AG09309 (cell line): ENCODE measurements at regions not wholly inside any gene's neighbourhood (a gene's known extent, or its start where the extent isn't known, plus 50 kb on each side); places are given as distances from the start of the nearest gene placed in this dataset.

Experiments used
- DNase-seq: peaks from one replicate; pipeline ENCODE4 v3.0.0-alpha.2; 2010; ENCODE audit warnings: low read depth
- H3K4me3 ChIP-seq: 2 replicates; pipeline ENCODE4 v1.5.1; 2011; ENCODE audit warnings: mild to moderate bottlenecking, low read depth, low read length, moderate library complexity; ENCODE audit not compliant: control insufficient read depth
- TF ChIP-seq, protein P1 (sequence below): IDR thresholded peaks from 2 replicates; pipeline ENCODE4 v1.5.1; 2011; ENCODE audit warnings: mild to moderate bottlenecking, low read depth, low read length, inconsistent platforms; ENCODE audit not compliant: insufficient read depth, control insufficient read depth; ENCODE audit errors: missing control alignments

- no peak overlapping the region for H3K4me3 ChIP-seq
- no peak for DNase-seq
- TF ChIP-seq, protein P1, sequence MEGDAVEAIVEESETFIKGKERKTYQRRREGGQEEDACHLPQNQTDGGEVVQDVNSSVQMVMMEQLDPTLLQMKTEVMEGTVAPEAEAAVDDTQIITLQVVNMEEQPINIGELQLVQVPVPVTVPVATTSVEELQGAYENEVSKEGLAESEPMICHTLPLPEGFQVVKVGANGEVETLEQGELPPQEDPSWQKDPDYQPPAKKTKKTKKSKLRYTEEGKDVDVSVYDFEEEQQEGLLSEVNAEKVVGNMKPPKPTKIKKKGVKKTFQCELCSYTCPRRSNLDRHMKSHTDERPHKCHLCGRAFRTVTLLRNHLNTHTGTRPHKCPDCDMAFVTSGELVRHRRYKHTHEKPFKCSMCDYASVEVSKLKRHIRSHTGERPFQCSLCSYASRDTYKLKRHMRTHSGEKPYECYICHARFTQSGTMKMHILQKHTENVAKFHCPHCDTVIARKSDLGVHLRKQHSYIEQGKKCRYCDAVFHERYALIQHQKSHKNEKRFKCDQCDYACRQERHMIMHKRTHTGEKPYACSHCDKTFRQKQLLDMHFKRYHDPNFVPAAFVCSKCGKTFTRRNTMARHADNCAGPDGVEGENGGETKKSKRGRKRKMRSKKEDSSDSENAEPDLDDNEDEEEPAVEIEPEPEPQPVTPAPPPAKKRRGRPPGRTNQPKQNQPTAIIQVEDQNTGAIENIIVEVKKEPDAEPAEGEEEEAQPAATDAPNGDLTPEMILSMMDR, result no peak
Measured at GRCh38 chr10:105699504-105699903, 1058.4 kb downstream of the SORCS3 start.

DNA sequence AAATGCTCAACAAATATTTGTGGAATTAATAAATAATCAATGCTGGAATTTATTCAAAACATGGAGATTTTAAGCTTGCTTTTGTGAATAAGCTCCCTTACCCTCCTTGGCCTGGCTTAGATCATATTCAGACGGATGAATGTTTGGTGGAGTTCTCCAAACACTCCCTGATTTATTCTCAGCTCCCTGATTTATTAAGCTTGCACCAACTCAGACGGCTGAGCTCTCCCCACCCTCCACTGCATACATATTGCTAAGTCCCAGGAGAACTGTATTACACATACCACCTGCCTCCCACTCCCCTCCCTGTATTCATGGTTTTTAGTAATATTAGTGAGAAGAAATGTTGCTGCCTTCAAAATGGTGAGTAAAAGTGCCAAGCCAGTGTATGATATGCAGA is 1057.5 kb downstream of the SORCS3 start:
- TF ChIP-seq, protein P1, result no peak

DNA sequence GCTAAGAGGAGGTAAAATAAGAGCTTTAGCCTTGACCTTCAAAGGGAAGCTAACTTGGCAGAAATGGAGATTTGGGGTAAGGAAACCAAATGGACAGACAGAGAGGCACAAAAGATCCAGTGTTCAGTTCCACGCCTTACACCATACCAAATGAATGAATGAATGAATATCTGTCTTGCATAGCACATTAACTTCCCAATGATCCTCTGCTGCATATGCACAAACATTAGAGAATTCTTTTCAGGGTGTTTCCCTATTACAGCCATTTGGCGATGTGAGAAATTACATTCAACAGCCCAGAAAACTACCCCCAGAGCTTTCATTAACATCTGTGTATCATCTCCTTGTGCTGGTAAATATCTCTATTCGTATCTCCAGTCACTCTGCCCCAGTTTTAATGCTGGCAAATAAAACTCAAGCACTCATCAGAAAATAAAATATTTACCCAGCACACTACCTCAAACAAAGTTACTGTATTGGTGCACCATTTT is 1056.2 kb downstream of the SORCS3 start:
- no peak overlapping the region for H3K4me3 ChIP-seq
- no peak for DNase-seq
- TF ChIP-seq, protein P1, result no peak

More for the DNA sequence above, 1057.5 kb downstream of the SORCS3 start:
- DNase-seq, result no peak
- no peak overlapping the region for H3K4me3 ChIP-seq

- DNase-seq, result no peak
- TF ChIP-seq, protein P1, result peak; percentile 17
- H3K4me3 ChIP-seq, result no peak overlapping the region
Measured at GRCh38 chr10:105691811-105692210, 1050.7 kb downstream of the SORCS3 start.

DNA sequence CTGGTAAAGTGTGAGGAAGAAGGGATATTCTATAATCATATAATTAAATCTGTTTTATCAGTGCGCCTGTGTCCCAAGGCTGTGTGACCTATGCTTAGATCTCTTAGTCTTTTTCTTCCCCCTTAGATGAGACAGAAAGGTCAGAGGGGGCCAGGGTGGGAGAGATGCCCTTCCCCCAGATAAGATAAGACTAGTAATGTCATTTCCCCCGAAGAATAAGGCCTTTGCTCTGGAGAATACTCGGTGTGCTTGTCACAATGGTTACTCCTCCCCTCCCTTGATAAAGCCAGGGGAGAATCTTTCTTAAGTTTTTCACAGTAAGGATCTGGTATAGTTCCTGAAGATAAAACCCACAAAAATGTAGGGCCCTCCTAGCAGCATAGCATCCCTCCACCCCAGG is 1041.8 kb downstream of the SORCS3 start:
- TF ChIP-seq, protein P1, result no peak
- no peak for DNase-seq
- no peak overlapping the region for H3K4me3 ChIP-seq

GRCh38 chr10:105681051-105681450 is 1040.0 kb downstream of the SORCS3 start:
- no peak overlapping the region for H3K4me3 ChIP-seq
- TF ChIP-seq, protein P1, result no peak
- no peak for DNase-seq

GRCh38 chr10:105679781-105680180 is 1038.7 kb downstream of the SORCS3 start:
- H3K4me3 ChIP-seq, result no peak overlapping the region
- DNase-seq, result no peak
- TF ChIP-seq, protein P1, result no peak
